ENCODE measurements at regions not wholly inside any gene's neighbourhood (a gene's known extent, or its start where the extent isn't known, plus 50 kb on each side); places are given as distances from the start of the nearest gene placed in this dataset.
A peak's percentile ranks its signal among the peaks of the same experiment; 100 is the strongest.
"Not testable (repeated sequence)": the region's sequence is repeated elsewhere in the genome, so short reads cannot be mapped to it uniquely, and the experiment has no call there.

- Histone ChIP-seq H2AFZ (ENCODE audit: low read length) (no peak overlapping the region), H3K9ac (ENCODE audit: insufficient read depth, low read length) (no peak overlapping the region), H3K9me3 (ENCODE audit: control insufficient read depth, insufficient read depth, low read depth, low read length) (no peaks in the 10 kb centered on the region), H3K27me3 (ENCODE audit: control insufficient read depth, insufficient read depth, low read length) (no peaks in the 10 kb centered on the region), H3K27ac (ENCODE audit: insufficient read depth, low read length) (peak overlapping the region; percentile 76), H3K4me3 (replicated peaks in 1 of 4; ENCODE audit: control extremely low read depth in 1 of 4, insufficient read depth in 1 of 4, low read depth in 3 of 4, low read length in 4 of 4) (no peak overlapping the region), H3K79me2 (ENCODE audit: control insufficient read depth, insufficient read depth, low read length) (no peaks in the 10 kb centered on the region), H3K4me1 (ENCODE audit: control insufficient read depth, extremely low read depth, insufficient read depth, low read length) (peaks cover 25% of the 10 kb centered on the region), H4K20me1 (ENCODE audit: control insufficient read depth, extremely low read depth, insufficient read depth, low read length) (no peaks in the 10 kb centered on the region), H3K36me3 (ENCODE audit: control insufficient read depth, insufficient read depth, low read length) (no peaks in the 10 kb centered on the region), H3K4me2 (ENCODE audit: extremely low read depth, insufficient read depth, low read length) (no peak overlapping the region)
- TF ChIP-seq EZH2 (IDR thresholded peaks at IDR 0.05; ENCODE audit: low read length, missing control alignments) (no peak), CTCF (conservative IDR thresholded peaks at IDR 0.05 in 1 of 2, IDR thresholded peaks at IDR 0.05 in 1 of 2; ENCODE audit: low read depth in 1 of 2, low read length in 2 of 2) (no peak)
- no peak for DNase-seq (ENCODE audit: low read depth in 2 of 2)
These were observed 78.5 kb upstream of the C16orf82 start for GRCh38 chr16:26988186-26988585.

GRCh38 chr16:26990384-26991120, 76.2 kb upstream of the C16orf82 start:
- not testable (repeated sequence) for H4K20me1 ChIP-seq (ENCODE audit: control insufficient read depth, extremely low read depth, insufficient read depth, low read length); DNase-seq (ENCODE audit: low read depth in 2 of 2); H3K4me3 ChIP-seq (replicated peaks in 1 of 4; ENCODE audit: control extremely low read depth in 1 of 4, insufficient read depth in 1 of 4, low read depth in 3 of 4, low read length in 4 of 4); H3K79me2 ChIP-seq (ENCODE audit: control insufficient read depth, insufficient read depth, low read length); H3K27me3 ChIP-seq (ENCODE audit: control insufficient read depth, insufficient read depth, low read length); H3K36me3 ChIP-seq (ENCODE audit: control insufficient read depth, insufficient read depth, low read length); H3K4me2 ChIP-seq (ENCODE audit: extremely low read depth, insufficient read depth, low read length); H2AFZ ChIP-seq (ENCODE audit: low read length); H3K9me3 ChIP-seq (ENCODE audit: control insufficient read depth, insufficient read depth, low read depth, low read length); H3K27ac ChIP-seq (ENCODE audit: insufficient read depth, low read length); H3K9ac ChIP-seq (ENCODE audit: insufficient read depth, low read length)
- peaks cover 32% of the 10 kb centered on the region for H3K4me1 ChIP-seq (ENCODE audit: control insufficient read depth, extremely low read depth, insufficient read depth, low read length)

DNA sequence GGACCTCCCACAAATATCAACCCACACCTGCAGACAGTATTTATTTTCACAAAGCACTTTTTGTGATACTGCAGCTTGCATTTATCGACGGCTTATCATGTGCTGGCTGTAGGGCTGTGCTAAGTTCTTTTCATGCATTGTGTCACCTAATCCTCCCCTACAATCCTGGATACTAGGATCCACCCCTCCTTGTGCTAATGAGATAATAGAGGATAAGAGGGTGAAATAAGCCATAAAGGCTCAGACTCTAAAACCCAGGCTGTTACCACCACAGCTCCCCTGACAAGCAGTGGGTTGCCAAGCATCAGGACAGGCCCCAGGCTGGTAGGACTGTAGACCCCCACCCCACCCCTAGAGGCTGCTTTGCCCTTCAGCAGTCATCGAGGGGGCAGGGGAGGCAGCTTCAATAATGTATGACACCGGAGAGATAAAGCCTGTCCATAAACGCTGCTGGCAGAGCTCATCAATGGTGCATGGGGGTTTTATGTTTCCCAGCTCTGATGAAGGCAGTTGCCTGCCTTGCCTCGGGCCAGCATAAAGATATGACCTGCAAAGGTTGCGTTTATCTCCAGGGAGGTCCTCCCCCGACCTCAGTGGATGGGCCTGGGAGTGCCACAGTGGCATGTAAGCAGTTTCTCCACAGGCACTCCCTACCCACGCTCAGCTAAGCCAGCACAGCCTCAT, 73.9 kb upstream of the C16orf82 start:
- Histone ChIP-seq H3K79me2 (ENCODE audit: control insufficient read depth, insufficient read depth, low read length) (no peaks in the 10 kb centered on the region), H3K9me3 (ENCODE audit: control insufficient read depth, insufficient read depth, low read depth, low read length) (no peaks in the 10 kb centered on the region), H3K4me2 (ENCODE audit: extremely low read depth, insufficient read depth, low read length) (no peak overlapping the region), H3K27me3 (ENCODE audit: control insufficient read depth, insufficient read depth, low read length) (no peaks in the 10 kb centered on the region), H3K9ac (ENCODE audit: insufficient read depth, low read length) (no peak overlapping the region), H3K27ac (ENCODE audit: insufficient read depth, low read length) (no peak overlapping the region), H2AFZ (ENCODE audit: low read length) (no peak overlapping the region), H3K4me1 (ENCODE audit: control insufficient read depth, extremely low read depth, insufficient read depth, low read length) (peaks cover 19% of the 10 kb centered on the region), H3K36me3 (ENCODE audit: control insufficient read depth, insufficient read depth, low read length) (no peaks in the 10 kb centered on the region), H4K20me1 (ENCODE audit: control insufficient read depth, extremely low read depth, insufficient read depth, low read length) (no peaks in the 10 kb centered on the region), H3K4me3 (replicated peaks in 1 of 4; ENCODE audit: control extremely low read depth in 1 of 4, insufficient read depth in 1 of 4, low read depth in 3 of 4, low read length in 4 of 4) (no peak overlapping the region)
- no peak for DNase-seq (ENCODE audit: low read depth in 2 of 2)
- TF ChIP-seq CTCF (conservative IDR thresholded peaks at IDR 0.05 in 1 of 2, IDR thresholded peaks at IDR 0.05 in 1 of 2; ENCODE audit: low read depth in 1 of 2, low read length in 2 of 2) = no peak

All from fibroblast of lung (primary cell).